Thymus (tissue), 11 donors: ENCODE measurements at regions not wholly inside any gene's neighbourhood (a gene's known extent, or its start where the extent isn't known, plus 50 kb on each side); places are given as distances from the start of the nearest gene placed in this dataset.

Source experiments
- DNase-seq, 9 donors: peaks; one replicate each; pipeline ENCODE4 v3.0.0-alpha.2; 2013; ENCODE audit warnings: low spot score in 9 of 9, low read depth in 6 of 9, missing footprints in 1 of 9
- H3K27ac ChIP-seq, 2 donors: one replicate each; pipeline ENCODE4 v1.5.1; 2013; ENCODE audit warnings: control low read depth in 1 of 2, low read depth in 1 of 2, low read length in 1 of 2, mild to moderate bottlenecking in 1 of 2, moderate library complexity in 1 of 2
- H3K27me3 ChIP-seq, 2 donors: one replicate each; pipeline ENCODE4 v1.5.1; 2013; ENCODE audit warnings: low read length in 1 of 2; ENCODE audit not compliant: control insufficient read depth in 2 of 2, insufficient read depth in 1 of 2
- H3K36me3 ChIP-seq, 2 donors: one replicate each; pipeline ENCODE4 v1.5.1; 2013; ENCODE audit warnings: low read length in 1 of 2, mild to moderate bottlenecking in 1 of 2, moderate library complexity in 1 of 2; ENCODE audit not compliant: control insufficient read depth in 2 of 2, insufficient read depth in 2 of 2
- H3K4me1 ChIP-seq, 2 donors: one replicate each; pipeline ENCODE4 v1.5.1; 2013; ENCODE audit warnings: low read length in 2 of 2; ENCODE audit not compliant: control insufficient read depth in 2 of 2, insufficient read depth in 2 of 2
- H3K4me3 ChIP-seq, 2 donors: one replicate each; pipeline ENCODE4 v1.5.1; 2013; ENCODE audit warnings: low read length in 2 of 2, control low read depth in 1 of 2, mild to moderate bottlenecking in 1 of 2
- H3K9me3 ChIP-seq, 2 donors: one replicate each; pipeline ENCODE4 v1.5.1; 2013; ENCODE audit warnings: low read length in 1 of 2, mild to moderate bottlenecking in 1 of 2; ENCODE audit not compliant: control insufficient read depth in 2 of 2, insufficient read depth in 1 of 2
- WGBS: extraction: QIAGEN DNeasy Blood & Tissue Kit; methylation state at CpG from one replicate; pipeline ENCODE4 v1.1.7; 2013; 5-methylcytosine and 5-hydroxymethylcytosine counted together
- donor health status: healthy.

- no peak for DNase-seq
- H3K27ac ChIP-seq = no peak overlapping the region
- no peaks in the 10 kb centered on the region for H3K27me3 ChIP-seq
- H3K4me1 ChIP-seq = peaks cover 0 to 4% of the 10 kb centered on the region in 2 donors
- peaks cover 0 to 36% of the 10 kb centered on the region in 2 donors for H3K9me3 ChIP-seq
- 95% methylated on average over 9 of the region's 9 CpGs for whole genome bisulfite sequencing
- H3K4me3 ChIP-seq = no peak overlapping the region
- no peaks in the 10 kb centered on the region for H3K36me3 ChIP-seq
These were observed 343.9 kb upstream of the AJAP1 start for GRCh38 chr1:4310396-4310923.

- Histone ChIP-seq H3K4me1 (peaks cover 0 to 4% of the 10 kb centered on the region in 2 donors), H3K4me3 (no peak overlapping the region), H3K27me3 (no peaks in the 10 kb centered on the region), H3K9me3 (peaks cover 0 to 32% of the 10 kb centered on the region in 2 donors), H3K36me3 (no peaks in the 10 kb centered on the region), H3K27ac (no peak overlapping the region)
- WGBS = 74% methylated on average over 6 of the region's 6 CpGs
- DNase-seq = no peak
These were observed 342.4 kb upstream of the AJAP1 start for GRCh38 chr1:4312024-4312423.

GRCh38 chr1:4315202-4315601 is 339.2 kb upstream of the AJAP1 start:
- DNase-seq = no peak
- H3K9me3 ChIP-seq = peaks cover 0 to 16% of the 10 kb centered on the region in 2 donors
- 82% methylated on average over 4 of the region's 4 CpGs for WGBS
- no peaks in the 10 kb centered on the region for H3K27me3 ChIP-seq
- no peaks in the 10 kb centered on the region for H3K36me3 ChIP-seq
- H3K4me3 ChIP-seq = no peak overlapping the region
- no peak overlapping the region for H3K27ac ChIP-seq
- H3K4me1 ChIP-seq = peaks cover 0 to 3% of the 10 kb centered on the region in 2 donors

- DNase-seq = no peak
- Histone ChIP-seq H3K4me1 (no peaks in the 10 kb centered on the region), H3K27me3 (no peaks in the 10 kb centered on the region), H3K9me3 (peaks cover 0 to 7% of the 10 kb centered on the region in 2 donors), H3K36me3 (no peaks in the 10 kb centered on the region), H3K4me3 (no peak overlapping the region), H3K27ac (no peak overlapping the region)
- 83% methylated on average over 6 of the region's 6 CpGs for WGBS
These were observed 337.2 kb upstream of the AJAP1 start for GRCh38 chr1:4317207-4317606.

GRCh38 chr1:4318720-4319119 is 335.7 kb upstream of the AJAP1 start:
- Histone ChIP-seq H3K4me3 (no peak overlapping the region), H3K9me3 (peaks cover 0 to 6% of the 10 kb centered on the region in 2 donors), H3K36me3 (no peaks in the 10 kb centered on the region), H3K4me1 (no peaks in the 10 kb centered on the region), H3K27ac (no peak overlapping the region), H3K27me3 (no peaks in the 10 kb centered on the region)
- WGBS = 92% methylated on average over 8 of the region's 8 CpGs
- no peak for DNase-seq

- Histone ChIP-seq H3K9me3 (no peaks in the 10 kb centered on the region), H3K27me3 (no peaks in the 10 kb centered on the region), H3K4me1 (no peaks in the 10 kb centered on the region), H3K4me3 (no peak overlapping the region), H3K27ac (no peak overlapping the region), H3K36me3 (no peaks in the 10 kb centered on the region)
- DNase-seq = peak in 1 of 9 donors; percentile 12
- 63% methylated on average over 2 of the region's 2 CpGs for WGBS
These were observed 334.9 kb upstream of the AJAP1 start for GRCh38 chr1:4319496-4319895.

GRCh38 chr1:4322881-4323280 is 331.5 kb upstream of the AJAP1 start:
- Histone ChIP-seq H3K27me3 (no peaks in the 10 kb centered on the region), H3K36me3 (no peaks in the 10 kb centered on the region), H3K9me3 (no peaks in the 10 kb centered on the region), H3K27ac (no peak overlapping the region), H3K4me3 (no peak overlapping the region), H3K4me1 (no peaks in the 10 kb centered on the region)
- 86% methylated on average over 7 of the region's 7 CpGs for WGBS
- peak in 1 of 9 donors; percentile 11 for DNase-seq

- Histone ChIP-seq H3K9me3 (no peaks in the 10 kb centered on the region), H3K27ac (no peak overlapping the region), H3K36me3 (no peaks in the 10 kb centered on the region), H3K27me3 (no peaks in the 10 kb centered on the region), H3K4me1 (no peaks in the 10 kb centered on the region), H3K4me3 (no peak overlapping the region)
- WGBS = 94% methylated on average over 4 of the region's 4 CpGs
- no peak for DNase-seq
These were observed 331.1 kb upstream of the AJAP1 start for GRCh38 chr1:4323309-4323708.

GRCh38 chr1:4324525-4324924 is 329.9 kb upstream of the AJAP1 start:
- Histone ChIP-seq H3K4me3 (no peak overlapping the region), H3K9me3 (no peaks in the 10 kb centered on the region), H3K27me3 (no peaks in the 10 kb centered on the region), H3K27ac (no peak overlapping the region), H3K4me1 (no peaks in the 10 kb centered on the region), H3K36me3 (no peaks in the 10 kb centered on the region)
- 90% methylated on average over 9 of the region's 9 CpGs for WGBS
- DNase-seq = no peak

- no peaks in the 10 kb centered on the region for H3K27me3 ChIP-seq
- H3K4me3 ChIP-seq = no peak overlapping the region
- no peak for DNase-seq
- no peaks in the 10 kb centered on the region for H3K36me3 ChIP-seq
- H3K9me3 ChIP-seq = peaks cover 0 to 1% of the 10 kb centered on the region in 2 donors
- H3K4me1 ChIP-seq = no peaks in the 10 kb centered on the region
- H3K27ac ChIP-seq = no peak overlapping the region
- WGBS = 53% methylated on average over 2 of the region's 2 CpGs
These were observed 327.3 kb upstream of the AJAP1 start for GRCh38 chr1:4327142-4327541.
